GM18858 (cell line): ENCODE measurements at regions not wholly inside any gene's neighbourhood (a gene's known extent, or its start where the extent isn't known, plus 50 kb on each side); places are given as distances from the start of the nearest gene placed in this dataset.
A peak's percentile ranks its signal among the peaks of the same experiment; 100 is the strongest.
"Not testable (repeated sequence)": the region's sequence is repeated elsewhere in the genome, so short reads cannot be mapped to it uniquely, and the experiment has no call there.

Experiments used
- ATAC-seq: cut with Tn5 transposase; IDR thresholded peaks from one replicate; pipeline ENCODE4 v1.9.1; 2021; ENCODE audit not compliant: unreplicated experiment

DNA sequence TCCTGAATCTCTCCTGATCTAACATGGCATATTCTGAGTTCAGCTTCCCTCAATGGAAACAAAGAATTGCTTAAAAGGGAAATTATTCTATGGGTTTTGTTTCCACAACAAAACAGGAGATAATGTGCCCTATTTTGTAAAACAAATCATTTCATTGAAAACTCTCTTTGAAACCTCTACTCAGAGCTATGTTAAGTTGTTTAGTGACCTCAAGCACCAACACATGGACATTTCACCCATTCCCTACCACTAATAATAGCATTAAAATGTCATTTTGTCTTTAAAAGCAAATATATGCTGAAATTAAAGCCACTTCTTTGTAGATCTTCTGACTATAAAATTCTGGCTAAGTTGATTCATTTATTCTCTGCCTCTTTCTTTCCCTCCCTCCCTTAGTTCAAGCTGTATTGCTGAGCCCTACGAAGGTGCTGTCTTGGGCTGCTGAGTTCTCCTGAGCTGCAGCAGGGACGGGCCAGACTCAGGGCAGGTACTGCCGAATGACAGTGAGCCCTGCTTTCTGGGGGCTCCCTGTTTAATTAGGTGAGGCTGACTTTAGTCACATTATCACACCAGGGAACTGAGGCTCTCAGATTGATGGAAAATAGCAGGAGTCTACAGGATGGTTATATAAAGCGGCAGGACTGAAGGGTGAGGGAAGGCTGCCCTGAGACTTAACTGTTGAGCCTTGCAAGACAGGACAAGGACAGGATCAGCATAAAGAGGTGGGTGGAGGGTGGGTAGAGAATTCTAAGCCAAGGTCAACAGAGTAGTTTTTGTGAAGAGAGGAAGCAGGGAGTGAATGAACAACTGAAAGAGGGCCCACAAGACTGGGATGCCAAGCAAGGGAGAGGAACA, 1685.1 kb downstream of the SPATA31A7 start:
- ATAC-seq = not testable (repeated sequence)

DNA sequence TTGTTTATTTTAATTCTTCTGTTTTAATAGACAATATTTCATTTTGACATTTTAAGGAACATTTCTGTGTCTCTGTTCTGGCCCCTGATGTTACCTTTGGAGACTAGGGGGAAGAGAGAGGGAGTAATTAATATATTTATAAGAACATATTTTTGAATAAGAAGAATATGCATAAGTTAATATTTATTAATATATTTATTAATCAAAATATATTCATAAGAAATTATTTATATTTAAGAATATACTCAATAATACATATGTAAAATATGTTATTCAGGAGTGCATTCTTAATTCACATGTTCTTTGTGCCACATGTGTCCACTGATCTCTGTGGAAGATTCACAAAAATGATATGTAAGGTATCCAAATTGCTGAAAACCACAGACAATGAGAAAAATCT, 1687.7 kb downstream of the SPATA31A7 start:
- ATAC-seq = not testable (repeated sequence)

DNA sequence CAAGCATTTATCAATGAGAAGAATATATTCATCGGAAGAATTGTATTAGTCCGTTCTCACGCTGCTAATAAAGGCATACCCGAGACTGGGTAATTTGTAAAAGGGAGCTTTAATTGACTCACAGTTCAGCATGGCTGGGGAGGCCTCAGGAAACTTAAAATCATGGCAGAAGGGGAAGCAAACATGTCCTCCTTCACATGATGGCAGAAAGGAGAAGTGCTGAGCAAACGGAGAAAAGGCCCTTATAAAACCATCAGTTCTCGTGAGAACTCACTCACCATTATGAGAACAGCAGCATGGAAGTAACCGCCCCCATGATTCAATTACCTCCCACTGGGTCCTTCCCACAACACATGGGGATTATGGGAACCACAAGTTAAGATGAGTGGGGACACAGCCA, 1688.2 kb downstream of the SPATA31A7 start:
- not testable (repeated sequence) for ATAC-seq

DNA sequence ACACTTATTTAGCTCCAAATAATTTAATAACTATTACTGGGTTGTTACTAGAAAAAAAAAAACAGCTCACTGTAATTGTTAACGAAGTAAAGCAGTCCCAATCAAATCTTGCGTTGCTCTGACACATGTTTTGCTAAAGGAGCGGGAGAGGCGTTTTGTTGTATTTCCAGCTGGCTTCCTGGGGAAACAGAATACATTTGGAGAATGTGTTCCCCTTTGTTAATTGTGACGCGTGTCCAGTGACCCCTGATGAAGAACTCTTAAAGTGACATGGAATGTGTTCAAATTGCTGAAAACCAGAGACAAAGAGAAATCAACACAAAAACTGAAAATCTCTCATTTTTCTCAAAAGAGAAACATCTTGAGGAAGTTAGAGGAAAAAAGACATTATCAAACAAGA, 1690.6 kb downstream of the SPATA31A7 start:
- not testable (repeated sequence) for ATAC-seq

DNA sequence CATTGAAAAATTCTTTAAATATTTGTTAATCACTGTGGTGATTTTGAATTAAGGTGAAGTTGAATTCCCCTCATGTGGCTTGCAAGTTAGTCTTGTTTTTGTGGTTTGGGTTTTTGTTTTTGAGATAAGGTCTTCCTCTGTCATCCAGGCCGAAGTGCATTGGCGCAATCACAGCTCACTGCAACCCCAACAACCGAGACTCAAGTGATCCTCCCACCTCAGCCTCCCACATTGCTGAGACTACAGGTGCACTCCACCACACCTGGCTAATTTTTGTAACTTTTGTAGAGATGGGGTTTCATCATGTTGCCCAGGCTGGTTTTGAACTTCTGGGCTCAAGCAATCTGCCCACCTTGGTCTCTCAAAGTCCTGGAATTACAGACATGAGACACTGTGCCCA, 1691.1 kb downstream of the SPATA31A7 start:
- not testable (repeated sequence) for ATAC-seq

DNA sequence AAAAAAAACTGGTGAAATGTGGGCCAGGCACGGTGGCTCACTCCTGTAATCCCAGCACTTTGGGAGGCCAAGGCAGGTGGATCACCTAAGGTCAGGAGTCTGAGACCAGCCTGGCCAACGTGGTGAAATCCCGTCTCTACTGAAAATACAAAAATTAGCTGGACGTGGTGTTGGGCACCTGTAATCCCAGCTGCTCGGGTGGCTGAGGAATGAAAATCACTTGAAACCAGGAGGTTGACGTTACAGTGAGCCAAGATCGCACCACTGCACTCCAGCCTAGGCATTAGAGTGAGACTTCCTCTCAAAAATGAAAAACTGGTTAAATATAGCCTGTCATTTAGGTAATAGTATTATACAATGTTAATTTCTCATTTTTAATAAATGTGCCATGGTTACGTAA, 1692.0 kb downstream of the SPATA31A7 start:
- ATAC-seq = not testable (repeated sequence)

DNA sequence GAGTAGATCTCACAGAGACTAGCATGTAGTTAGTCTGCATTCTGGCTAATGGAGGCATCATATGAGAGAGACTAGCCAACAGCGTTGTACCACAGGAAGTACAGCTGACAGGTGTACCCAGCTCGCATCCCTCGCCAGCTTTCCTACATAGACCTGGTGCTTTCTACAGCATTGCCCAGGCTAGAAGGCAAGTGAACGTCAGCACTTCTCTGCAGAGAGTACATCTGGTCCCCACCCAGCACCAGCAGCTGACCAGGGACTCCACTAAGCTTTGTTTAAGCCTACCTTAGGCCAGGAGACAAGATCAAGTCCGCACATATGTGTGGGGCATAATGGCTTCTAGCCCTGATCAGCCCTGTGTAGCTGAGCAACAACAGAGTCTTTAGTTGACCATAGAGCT, 1692.9 kb downstream of the SPATA31A7 start:
- not testable (repeated sequence) for ATAC-seq

DNA sequence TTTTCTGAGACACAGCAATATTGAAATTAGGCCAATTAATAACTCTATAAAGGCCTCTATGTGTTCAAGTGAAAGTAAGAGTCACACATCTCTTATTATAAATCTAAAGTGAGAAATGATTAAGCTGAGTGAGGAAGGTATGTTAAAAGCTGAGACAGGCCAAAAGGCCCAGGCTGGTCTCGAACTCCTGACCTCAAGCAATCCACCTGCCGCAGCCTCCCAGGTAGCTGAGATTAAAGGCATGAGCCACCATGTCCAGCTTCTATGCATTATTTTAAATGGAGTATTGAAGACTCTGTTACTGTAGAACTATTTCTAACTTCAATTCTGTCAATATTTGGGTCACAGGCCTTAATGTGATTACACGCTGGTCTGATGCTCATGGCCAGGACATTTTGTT, 1706.9 kb downstream of the SPATA31A7 start:
- not testable (repeated sequence) for ATAC-seq

DNA sequence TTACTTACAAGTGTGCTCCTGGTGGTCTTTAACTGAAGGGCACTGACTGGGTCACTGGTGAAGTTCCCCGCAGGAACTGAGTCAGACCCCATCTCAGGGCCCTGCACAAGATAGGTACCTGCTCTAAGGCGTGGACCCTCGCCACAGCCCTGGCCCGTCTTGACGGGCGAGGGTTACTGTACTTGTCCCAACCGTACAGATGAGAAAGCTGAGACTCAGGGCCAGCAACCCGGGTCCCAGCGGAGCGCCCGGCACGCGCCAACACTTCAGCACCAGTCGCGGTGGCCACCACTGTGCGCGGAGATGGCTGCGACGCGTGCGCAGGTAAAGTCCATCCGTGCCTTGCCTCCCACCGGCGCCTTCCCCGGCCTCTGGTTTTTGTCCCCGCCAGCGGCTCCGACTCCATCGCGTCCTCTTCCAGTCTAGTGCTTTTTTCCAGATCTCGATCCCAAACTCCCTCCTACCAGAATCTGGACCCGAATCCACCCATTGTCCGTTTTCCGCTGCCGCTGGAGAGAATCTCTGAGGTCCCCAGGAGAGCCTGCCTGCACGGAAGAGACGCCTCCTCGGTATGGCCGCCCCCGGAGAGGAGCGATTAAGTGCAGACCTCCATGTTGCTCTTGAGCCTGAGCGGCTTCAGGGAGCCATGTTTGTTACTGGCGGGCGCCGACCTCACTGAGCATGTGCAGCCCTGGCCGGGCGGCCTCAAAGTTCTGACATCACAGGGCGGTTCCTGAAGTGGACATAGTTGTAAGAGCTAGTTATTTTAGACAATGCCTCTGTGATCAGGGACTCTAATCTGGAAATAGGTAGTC, 1707.8 kb downstream of the SPATA31A7 start:
- ATAC-seq = not testable (repeated sequence)

DNA sequence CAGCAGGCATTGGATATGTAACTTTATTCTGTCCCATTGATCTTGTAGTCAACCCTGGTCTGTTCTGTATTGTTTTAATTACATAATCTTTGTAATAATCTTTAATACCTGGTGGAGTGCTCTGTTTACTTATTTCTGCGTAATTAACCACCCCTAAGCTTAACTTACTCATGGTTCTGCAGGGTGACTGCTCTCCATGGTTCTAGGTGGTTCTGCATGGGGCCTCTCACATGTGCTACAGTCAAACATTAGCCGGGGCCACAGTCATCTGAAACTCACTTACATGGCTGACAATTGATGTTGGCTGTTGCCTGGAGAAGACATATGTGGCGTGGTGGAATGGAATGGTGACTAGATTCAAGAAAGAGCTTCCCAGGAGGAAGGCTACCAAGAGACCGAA, 1709.8 kb downstream of the SPATA31A7 start:
- not testable (repeated sequence) for ATAC-seq

DNA sequence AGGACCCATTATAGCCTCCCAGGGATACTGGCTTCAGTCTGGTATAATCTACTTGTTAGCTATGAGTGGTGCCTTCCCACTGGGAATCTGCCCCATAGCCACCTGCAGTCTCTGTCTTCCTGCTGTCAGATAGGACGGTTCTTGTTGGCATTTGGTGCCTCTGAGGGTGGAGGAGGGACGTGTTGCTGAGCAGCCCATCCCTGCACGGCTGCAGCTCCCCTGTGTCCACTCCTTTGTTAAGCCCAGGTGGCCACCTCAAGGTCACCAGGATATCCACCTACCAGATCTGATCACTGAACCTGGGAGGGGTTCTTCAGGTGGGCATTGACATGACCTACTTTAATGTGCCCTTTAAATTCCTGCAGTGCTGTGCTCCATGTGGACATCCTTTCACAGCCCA, 1714.2 kb downstream of the SPATA31A7 start:
- not testable (repeated sequence) for ATAC-seq

DNA sequence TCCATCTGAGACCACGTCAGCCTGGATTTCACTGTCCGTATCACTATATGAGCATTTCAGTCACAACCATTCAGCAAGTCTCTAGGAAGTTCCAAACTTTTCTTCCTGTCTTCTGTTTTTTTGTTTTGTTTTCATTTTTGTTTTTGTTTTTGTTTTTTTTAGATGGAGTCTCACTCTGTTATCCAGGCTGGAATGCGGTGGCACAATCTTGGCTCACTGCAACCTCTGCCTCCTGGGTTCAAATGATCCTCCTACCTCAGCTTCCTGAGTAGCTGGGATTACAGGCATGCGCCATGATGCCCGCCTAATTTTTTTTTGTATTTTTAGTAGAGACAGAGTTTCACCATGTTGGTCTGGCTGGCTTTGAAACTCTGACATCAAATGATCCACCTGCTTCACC, 1715.9 kb downstream of the SPATA31A7 start:
- not testable (repeated sequence) for ATAC-seq

DNA sequence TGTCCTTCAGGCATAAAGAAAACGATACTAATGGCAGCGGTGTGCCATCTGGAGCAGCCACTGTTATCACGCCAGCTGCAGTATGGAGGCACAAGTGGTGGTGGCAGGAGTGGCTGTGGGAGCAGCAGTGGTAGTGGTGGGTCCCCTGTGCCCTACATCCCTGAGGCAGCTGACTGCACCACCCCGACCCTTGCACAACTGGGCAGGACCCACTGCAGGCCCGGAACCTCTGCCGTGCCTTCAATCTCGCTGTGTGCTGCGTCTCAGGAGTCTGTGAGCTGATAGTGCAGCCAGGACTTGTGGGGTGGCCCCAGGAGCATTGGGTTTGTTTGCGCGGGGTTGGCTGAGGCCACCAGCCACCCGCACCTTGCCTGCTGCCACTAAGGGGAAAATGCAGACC, 1718.0 kb downstream of the SPATA31A7 start:
- not testable (repeated sequence) for ATAC-seq

DNA sequence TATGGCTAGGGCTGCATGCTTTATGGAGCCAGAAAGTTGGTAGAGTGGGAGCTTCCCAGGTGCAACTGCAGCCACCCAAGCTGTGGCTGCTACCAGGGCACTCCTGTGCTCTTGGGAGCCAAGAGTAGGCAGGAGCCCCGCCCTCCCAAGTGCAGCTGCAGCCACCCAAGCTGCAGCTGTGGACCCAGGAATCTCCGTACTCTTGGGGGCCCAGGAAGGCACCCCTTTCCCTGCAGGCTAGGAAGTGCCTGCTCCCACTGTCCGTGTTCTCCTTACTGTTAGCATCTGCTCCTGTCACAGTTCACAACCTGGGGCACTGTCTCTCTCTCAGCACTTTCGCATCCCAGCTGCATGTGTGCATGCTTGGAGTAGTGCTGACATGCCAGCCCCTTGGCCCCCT, 1718.4 kb downstream of the SPATA31A7 start:
- not testable (repeated sequence) for ATAC-seq

DNA sequence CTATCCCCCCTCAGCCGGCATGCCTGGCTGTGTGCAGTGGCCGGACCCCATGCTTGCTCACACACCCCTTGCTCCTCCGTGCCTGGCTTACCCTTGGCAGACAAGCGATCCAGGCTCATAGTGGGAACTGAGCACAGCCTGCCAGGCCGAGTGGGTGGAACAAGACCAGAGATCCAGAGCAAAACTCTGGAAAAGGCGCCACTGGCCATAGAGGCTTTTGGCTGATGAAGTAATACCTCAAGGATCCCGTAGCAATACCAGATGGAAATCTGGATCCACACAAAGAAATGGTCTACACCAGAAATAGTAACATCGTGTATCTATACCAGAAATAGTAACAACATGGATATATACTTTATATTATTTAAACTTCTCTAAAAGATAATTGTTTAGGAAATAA, 1719.6 kb downstream of the SPATA31A7 start:
- not testable (repeated sequence) for ATAC-seq

DNA sequence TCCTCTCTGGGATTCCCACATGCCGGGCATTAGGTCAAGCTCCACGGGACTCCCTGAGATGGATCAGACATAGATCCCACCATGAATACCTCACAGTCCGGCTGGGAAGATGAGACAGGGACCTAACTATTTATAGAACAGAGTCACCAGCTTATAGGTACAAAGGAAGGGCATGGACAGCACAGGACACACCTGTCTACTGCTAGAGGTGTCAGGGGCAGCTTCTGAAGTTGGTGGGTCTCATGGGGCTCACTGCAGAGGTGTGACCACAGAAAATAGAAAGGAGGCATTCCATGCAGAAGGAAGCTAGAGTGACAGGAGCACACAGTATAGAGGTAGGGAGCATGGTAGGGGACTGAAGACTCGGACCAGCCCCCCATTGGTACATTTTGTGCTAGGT, 1722.4 kb downstream of the SPATA31A7 start:
- ATAC-seq = not testable (repeated sequence)

DNA sequence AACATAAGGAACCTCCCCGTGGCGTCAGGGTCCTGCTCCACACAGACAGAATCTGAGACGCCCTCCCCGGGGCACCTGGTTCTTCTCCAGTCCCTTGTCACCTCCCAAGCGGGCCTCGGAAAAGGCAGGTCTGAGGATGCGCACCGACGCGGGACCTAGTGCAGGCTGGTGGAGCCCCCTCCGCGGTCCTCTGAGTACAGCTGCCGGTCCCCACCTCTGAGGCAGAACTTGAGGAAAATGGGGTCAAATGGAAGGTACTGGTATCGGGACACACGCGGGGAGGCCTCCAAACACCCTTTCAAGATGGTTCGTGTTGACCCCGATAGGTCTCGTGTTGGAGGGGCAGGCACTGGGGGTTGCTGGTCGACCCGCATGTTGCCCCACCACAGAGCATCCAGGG, 1725.3 kb downstream of the SPATA31A7 start:
- ATAC-seq = not testable (repeated sequence)

DNA sequence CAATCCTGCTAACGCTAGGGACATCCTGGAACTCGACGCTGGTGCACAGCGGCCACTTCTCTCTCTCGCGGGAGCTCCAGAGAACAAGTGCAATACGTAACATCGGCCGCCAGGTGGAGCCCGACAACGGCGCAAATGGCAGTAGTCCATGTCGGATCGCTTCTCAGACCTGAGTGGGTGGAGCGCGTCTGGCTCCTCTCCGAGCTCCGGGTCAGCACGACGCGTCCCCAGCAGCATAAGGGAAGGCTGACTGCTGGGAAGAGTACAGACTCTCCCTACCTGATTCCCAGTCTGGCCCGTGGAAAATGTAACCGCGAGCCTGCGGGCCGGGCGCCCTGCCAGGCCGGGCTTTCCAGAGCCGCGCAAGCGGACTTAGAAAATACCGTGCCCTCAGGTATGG, 1725.8 kb downstream of the SPATA31A7 start:
- peak; percentile 99 for ATAC-seq

DNA sequence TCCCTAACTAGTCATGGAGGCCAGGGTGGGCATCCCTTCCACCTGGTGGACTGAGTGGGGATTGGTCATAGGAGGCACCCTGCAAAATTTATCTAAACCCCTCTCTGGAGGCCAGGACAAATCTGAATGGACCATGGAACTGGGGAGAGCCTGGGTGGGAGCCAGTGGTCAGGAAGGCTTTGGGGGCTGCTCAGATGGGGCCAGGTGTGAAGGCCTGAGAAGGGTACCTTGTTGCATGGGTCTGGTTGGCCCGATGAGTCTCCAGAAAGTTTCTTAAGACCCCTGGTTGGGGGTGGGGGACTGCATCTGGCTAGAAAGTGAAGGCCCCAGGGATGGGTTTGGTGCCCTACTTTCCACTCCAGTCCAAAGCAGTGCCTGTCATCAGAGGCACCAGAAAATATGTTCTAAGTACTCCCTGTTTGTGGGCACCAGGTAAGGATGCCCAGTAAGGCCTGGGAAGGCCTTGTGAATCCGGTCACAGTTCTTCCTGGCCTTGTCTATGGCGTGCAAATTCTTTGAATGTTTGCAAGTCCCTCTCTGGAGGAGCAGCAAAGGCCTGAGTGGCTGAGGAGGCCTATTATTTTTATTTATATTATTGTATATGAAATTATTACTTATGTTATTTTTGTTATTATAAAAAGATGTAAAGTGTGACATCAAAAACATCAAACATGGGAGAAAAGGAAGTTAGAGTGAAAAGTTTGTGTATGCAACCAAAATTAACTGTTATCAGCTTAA, 1729.0 kb downstream of the SPATA31A7 start:
- not testable (repeated sequence) for ATAC-seq

DNA sequence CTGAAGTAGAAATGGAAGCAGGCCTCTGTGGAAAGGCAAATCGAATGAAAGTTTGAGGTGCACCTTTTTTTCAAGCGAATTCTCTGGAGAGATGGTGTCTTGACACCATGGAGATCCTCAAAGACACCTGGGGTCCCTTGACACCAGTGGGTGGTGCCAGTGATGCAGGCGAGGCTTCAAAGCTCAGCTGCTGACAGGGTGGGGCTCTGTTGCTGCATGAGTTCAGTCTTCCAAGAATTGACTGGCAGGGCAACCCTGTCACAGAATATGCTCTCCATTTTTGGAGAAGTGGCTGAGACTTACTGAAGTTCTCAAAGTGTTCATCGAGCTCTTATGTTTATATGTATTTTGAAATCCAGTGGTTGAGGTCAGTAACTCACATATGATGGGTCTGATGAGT, 1741.6 kb downstream of the SPATA31A7 start:
- ATAC-seq = not testable (repeated sequence)

DNA sequence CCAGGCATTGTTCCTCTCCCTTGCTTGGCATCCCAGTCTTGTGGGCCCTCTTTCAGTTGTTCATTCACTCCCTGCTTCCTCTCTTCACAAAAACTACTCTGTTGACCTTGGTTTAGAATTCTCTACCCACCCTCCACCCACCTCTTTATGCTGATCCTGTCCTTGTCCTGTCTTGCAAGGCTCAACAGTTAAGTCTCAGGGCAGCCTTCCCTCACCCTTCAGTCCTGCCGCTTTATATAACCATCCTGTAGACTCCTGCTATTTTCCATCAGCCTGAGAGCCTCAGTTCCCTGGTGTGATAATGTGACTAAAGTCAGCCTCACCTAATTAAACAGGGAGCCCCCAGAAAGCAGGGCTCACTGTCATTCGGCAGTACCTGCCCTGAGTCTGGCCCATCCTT, 1763.0 kb downstream of the SPATA31A7 start:
- not testable (repeated sequence) for ATAC-seq
